HG02623 (cell line): ENCODE measurements at regions not wholly inside any gene's neighbourhood (a gene's known extent, or its start where the extent isn't known, plus 50 kb on each side); places are given as distances from the start of the nearest gene placed in this dataset.

Experiments used
- ATAC-seq: cut with Tn5 transposase; IDR thresholded peaks from one replicate; pipeline ENCODE4 v1.9.1; 2021; ENCODE audit warnings: moderate library complexity; ENCODE audit not compliant: unreplicated experiment

GRCh38 chr11:95337175-95337957, 106.4 kb upstream of the SESN3 start:
- peak; percentile 89 for ATAC-seq

- no peak for ATAC-seq
These were observed 105.0 kb upstream of the SESN3 start for GRCh38 chr11:95335989-95336388.

DNA sequence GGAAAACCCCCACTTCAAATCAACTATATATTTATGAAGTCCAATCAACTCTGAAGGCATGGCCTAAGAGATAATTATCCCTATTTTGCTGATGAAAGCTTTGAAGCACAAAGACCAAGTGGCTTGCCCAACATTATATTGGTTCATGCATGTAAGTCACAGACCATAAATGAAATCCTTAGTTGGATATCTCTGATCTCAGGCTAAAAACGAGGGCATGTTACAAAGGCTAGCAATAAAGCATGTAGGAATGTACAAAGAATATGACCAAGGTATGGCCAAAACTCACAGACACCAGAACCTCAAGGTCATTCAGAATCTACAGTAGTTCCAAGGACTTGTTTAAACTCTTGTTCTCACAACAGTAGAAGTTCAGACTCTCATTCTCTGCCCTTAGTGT, 100.2 kb upstream of the SESN3 start:
- no peak for ATAC-seq

- no peak for ATAC-seq
These were observed 99.3 kb upstream of the SESN3 start for GRCh38 chr11:95330302-95330701.

DNA sequence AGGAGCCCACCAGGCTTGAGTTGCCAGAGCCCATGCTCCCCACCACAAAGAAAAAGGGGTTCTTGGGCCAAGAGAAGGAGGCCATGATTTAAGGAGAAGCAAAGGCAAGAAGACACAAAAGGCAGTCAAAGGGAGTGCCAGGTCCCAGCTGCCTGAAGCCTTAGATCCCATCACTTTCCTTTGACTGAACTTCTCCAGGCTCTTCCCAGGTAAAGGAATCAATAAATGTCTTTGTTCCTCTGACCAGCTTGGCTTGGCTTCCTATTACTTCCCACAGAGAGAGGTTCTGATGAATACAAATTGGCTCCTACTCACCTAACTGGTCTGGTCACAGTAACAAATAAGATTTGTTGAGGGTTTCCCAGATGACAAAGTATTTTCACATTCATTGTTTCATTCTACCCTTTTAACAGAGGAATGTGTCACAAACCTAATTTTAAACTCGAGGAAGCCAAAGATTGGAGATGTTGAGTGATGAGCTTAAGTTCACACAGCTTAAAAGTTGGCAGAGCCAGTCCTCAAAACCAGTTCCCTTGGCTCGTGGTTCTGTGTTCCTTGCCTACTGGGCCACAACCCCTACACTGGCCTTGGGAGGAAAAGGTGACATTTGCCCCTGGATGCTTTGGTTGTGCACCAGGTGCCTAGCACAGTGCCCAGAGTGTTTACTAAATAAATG, 96.4 kb upstream of the SESN3 start:
- no peak for ATAC-seq

- ATAC-seq, result no peak
These were observed 94.8 kb upstream of the SESN3 start for GRCh38 chr11:95325777-95326258.

DNA sequence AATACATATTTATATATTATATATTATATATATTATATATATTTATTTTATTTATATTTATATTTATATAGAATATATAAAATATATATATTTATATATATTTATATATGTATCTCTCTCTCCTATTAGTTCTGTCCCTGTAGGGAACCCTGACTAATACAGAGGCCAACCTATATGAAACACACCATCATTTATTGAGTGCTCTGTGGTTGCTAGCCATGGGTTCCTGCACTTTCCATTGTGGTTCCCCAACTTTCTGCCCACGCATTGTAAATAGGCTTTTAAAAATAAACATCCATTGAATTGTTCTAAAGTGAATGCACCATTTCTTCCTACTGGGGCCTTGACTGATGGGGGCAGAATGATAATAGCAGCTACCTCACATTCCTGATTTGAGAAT, 93.8 kb upstream of the SESN3 start:
- ATAC-seq, result no peak

DNA sequence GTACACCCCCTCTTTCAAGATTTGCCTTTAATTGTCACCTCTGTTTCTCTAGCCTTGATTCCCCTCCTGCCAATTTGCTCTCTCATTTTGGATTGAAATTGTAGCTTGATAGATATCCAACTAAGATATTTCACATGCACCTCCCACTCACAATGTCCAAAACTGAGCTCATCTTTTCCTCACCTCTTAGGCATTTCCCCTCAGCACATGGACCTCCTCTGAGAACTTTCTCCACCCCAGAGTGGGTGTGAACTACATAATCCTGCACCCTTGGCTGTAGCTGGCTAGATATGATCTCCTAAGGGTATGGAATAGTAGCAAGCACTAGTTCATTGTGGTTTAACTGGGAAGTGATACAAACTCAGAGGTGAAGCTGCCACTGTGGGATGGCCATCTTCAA, 91.5 kb upstream of the SESN3 start:
- ATAC-seq, result no peak

DNA sequence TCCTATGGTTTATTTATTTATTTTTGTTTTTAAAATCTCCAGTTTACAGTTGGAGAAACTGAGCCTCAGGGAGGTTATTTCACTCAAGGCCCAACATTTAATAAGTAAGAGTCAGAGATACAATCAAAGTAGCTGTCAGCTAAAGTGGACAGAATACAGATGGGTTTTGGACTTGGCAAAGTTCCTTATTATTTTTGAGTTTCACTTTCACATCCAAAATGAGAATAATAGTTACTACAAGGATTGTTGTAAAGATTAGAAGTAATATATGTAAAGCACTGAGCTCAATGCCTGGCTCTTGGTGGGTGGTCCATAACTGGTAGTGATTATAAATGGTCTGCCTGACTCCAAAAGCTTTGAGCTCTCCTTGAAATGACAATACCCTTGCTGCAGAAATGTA, 87.5 kb upstream of the SESN3 start:
- ATAC-seq, result no peak

DNA sequence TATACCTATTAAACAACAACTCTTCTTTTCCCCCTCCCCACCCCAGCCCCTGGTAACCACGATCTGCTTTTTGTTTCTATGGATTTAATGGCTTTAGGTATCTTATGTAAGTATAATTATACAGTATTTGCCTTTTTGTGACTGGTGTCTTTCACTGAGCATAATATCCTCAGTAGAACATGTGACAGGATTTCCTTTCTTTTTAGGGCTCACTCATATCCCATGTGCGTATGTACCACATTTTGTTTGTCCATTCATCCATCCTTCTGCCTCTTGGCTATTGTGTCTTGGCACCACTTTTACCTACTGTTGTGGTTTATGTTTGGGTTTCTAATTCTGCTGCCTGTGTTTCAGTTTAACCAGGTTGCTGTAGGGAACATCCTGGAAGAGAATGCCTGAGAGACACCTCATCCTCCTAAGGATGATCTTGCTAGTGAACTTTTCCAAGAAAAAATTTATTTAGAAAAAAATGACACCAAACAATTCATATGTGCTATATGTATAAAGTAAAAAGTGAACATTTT, 77.6 kb upstream of the SESN3 start:
- ATAC-seq, result no peak

GRCh38 chr11:95307286-95307685, 76.3 kb upstream of the SESN3 start:
- ATAC-seq, result no peak

- ATAC-seq, result no peak
These were observed 75.8 kb upstream of the SESN3 start for GRCh38 chr11:95306801-95307200.

- no peak for ATAC-seq
These were observed 75.1 kb upstream of the SESN3 start for GRCh38 chr11:95306123-95306522.

DNA sequence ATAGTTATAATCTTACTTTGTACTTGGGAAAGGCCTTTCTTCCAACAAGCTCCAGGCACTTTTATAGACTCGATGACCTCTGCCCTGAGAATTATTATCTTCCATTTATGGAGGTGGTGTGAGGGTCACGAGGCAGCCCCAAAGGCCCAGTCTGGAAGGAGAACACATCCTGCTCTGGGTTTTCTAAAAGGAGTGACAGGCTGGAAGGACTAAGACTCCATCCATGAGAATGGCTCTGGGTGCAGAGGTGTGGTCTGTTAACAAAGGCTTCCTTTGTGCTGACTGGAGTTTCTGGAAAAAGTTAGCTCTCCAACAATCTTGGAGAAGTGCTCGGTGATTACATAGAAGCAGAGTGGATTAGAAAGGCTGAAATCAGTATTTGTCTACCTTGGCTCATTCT, 74.7 kb upstream of the SESN3 start:
- ATAC-seq, result no peak

DNA sequence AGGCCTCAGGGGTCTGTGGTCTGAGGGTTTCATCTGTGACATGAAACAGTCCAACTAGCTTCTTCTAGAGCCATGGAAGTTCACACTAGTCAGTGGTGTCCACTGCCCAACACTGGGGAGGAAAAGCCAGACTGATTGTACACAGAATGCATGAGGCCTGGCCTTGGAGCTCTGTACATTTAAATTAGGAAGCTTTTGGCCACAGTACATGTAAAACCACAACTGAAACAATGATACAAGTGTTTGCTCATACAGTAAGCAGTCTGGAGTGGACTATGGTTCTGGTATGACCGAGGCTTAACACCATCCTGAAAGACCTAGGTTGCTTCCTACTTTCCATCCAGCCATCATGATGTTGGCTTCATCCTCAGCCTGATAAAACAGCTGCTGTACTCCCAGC, 73.8 kb upstream of the SESN3 start:
- peak; percentile 45 for ATAC-seq

- no peak for ATAC-seq
These were observed 71.2 kb upstream of the SESN3 start for GRCh38 chr11:95302211-95302610.

DNA sequence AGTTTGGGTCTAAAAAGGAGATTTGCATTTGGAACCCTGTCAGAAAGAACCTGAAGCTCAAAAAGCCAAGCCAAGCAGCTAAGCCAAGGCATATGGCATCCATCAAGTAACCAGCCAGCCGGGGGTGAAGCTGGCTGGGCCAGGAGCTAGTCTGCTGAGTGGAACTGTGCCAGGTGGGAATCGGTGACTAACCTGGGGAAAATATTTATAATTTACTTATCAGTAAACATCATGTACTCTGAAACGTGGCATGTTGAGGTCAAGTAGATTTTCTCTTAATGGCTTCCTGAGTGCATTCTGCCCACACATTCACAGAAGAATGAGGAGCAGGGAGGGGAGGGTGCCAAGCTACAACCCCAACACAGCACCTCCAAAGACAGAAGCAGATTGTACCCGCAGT, 70.5 kb upstream of the SESN3 start:
- ATAC-seq, result no peak

- ATAC-seq, result no peak
These were observed 68.2 kb upstream of the SESN3 start for GRCh38 chr11:95299078-95299679.

GRCh38 chr11:95297680-95298452, 66.9 kb upstream of the SESN3 start:
- ATAC-seq, result no peak

DNA sequence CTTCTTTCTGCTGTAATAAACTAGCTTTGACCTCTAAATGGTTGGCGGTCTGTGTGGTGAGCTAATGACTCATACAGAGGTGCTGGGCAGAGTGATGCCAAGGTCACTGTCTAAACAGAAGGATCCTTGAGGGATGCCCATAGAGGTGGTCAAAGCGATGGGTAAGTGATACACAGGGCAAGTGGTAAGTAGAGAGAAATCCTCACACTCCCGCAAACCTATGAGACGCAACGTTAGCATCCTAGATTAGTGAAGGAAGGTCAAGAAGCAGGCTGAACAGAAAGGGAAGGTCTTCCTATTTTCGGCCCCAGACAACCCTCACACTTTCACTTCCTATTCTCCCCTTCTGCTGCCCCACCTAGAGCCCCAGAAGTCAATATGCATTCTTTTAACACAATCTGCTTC, 65.6 kb upstream of the SESN3 start:
- ATAC-seq, result peak; percentile 88

- no peak for ATAC-seq
These were observed 65.2 kb upstream of the SESN3 start for GRCh38 chr11:95296165-95296564.
